ENCODE measurements at regions not wholly inside any gene's neighbourhood (a gene's known extent, or its start where the extent isn't known, plus 50 kb on each side); places are given as distances from the start of the nearest gene placed in this dataset.
"Not testable (repeated sequence)": the region's sequence is repeated elsewhere in the genome, so short reads cannot be mapped to it uniquely, and the experiment has no call there.

DNA sequence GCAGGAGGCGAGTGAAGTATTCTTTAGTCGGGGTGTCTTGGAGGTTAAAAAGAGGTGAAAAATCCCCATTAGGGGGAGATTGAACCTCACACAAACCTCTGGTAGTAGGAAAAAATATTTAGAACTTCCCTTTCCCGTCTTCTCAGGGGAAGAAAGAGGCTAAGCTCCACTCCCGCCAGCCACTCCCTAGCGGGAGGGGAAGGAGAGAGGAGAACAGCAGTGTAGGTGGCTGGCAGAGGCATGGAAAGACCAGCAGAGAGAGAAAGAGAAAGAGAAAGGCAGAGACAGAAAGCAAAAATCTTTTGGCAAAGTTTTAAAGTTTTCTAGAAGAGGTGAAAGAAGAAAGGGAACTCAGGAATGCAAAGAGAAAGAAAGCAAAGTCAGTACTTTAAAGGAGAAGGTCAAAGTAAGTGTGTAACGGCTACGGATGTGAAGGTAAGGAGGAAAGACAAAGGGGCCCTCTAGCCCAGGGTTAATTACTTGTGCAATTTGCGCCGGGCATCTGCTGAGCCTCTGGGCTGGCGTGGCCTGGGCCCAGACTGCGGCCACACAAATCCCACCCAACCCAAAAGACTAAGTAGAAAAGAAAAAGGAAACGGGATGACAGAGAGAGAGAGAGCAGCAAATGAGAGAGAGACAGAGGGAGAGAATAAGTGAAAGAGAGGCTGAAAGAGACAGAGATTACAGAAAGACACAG is 72.3 kb upstream of the ZNF746 start:
- no peak overlapping the region for H3K4me3 Mint-ChIP-seq
- no peaks in the 10 kb centered on the region for H3K27me3 Mint-ChIP-seq
- H3K9me3 Mint-ChIP-seq = peaks cover 6% of the 10 kb centered on the region
- peaks cover 22 to 24% of the 10 kb centered on the region in 2 donors for H3K4me1 Mint-ChIP-seq (ENCODE audit: low read depth in 2 of 2)
- ATAC-seq = no peak
- peaks cover 27% of the 10 kb centered on the region for H3K36me3 Mint-ChIP-seq
- no peak for DNase-seq (ENCODE audit: low spot score)
- no peak overlapping the region for H3K27ac Mint-ChIP-seq

DNA sequence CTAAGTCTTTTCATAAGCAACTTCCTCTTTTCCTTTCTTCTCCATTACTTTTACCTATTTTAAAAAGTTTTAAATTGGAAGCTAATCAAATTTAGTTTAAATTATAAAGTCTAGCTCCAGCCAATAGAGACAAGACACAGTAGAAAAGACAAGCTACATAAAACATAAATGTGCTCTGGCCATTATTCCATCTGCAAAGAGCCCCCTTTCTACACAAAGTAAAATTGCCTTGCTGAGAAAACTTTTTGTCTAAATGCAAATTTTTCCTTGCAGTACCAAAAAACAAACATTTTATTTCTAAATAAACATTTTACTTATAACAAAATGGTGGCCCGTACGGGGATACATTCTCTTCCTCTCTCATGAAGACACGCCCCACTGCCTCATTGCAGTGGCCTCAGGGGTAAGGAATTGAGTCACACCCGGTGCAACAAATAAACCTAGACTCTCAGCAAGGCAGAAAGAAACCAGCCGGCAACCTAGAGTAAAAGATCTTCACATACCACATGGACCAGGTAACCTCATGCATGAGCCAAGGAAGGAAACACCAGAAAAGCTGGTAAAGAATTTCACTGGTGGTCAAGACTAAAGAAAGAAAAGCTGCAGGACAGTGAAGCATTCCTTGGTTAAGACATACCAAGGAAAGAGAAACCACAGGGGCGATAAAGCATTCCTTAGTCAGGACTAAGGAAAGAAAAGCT is 71.6 kb upstream of the ZNF746 start:
- Mint-ChIP-seq H3K4me3 (no peak overlapping the region), H3K9me3 (peaks cover 6% of the 10 kb centered on the region), H3K27ac (no peak overlapping the region)

DNA sequence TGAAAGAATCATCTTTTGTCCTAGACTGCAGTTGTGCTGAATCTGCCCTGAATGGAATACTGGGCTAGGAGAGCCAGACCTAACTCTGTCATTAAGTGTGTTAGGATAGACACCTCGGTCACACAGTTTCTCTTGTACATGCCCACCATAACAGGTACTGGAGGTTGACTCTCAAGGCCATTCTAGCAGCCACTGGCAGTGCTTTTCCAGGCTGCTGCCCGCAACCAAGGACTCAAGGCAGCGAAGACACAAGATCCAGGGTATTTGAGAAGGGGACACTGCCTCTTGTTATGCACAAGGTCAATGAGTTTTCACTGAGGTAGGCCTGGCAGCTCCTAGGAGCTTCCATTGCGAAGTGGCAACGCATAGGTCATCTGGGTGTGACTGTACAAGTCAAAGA is 70.6 kb upstream of the ZNF746 start:
- Mint-ChIP-seq H3K27me3 (no peaks in the 10 kb centered on the region), H3K4me3 (no peak overlapping the region), H3K4me1 (ENCODE audit: low read depth in 2 of 2) (peaks cover 24 to 25% of the 10 kb centered on the region in 2 donors), H3K36me3 (peaks cover 29% of the 10 kb centered on the region), H3K27ac (no peak overlapping the region), H3K9me3 (peaks cover 6% of the 10 kb centered on the region)
- ATAC-seq = no peak
- DNase-seq (ENCODE audit: low spot score) = no peak

More for the DNA sequence above, 71.6 kb upstream of the ZNF746 start:
- DNase-seq (ENCODE audit: low spot score) = no peak
- Mint-ChIP-seq H3K4me1 (ENCODE audit: low read depth in 2 of 2) (peaks cover 24 to 25% of the 10 kb centered on the region in 2 donors), H3K36me3 (peaks cover 29% of the 10 kb centered on the region), H3K27me3 (no peaks in the 10 kb centered on the region)
- no peak for ATAC-seq

DNA sequence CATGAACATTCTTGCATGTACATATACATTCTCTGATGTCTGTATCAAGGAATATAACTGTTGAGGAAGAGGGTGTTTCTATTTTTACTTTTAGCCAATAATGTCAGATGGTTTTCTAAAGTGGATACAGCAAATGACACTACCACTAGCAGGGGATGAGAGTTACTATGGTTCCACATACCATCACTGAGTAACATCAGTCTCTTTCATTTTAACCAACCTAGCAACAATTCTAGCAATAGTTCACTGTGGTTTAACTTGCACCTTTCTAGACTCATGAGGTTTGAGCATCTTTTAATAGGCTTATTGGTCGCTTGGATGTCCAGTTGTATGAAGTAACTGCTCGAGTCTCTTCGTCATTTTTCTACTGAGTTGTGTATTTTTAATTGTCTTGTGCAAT is 68.5 kb upstream of the ZNF746 start:
- Mint-ChIP-seq H3K27ac (no peak overlapping the region), H3K4me1 (ENCODE audit: low read depth in 2 of 2) (peaks cover 16 to 23% of the 10 kb centered on the region in 2 donors), H3K27me3 (no peaks in the 10 kb centered on the region), H3K4me3 (no peak overlapping the region), H3K9me3 (peaks cover 6% of the 10 kb centered on the region), H3K36me3 (peaks cover 21% of the 10 kb centered on the region)
- DNase-seq (ENCODE audit: low spot score) (no peak), ATAC-seq (peak in 1 of 2 donors; percentile 57)

DNA sequence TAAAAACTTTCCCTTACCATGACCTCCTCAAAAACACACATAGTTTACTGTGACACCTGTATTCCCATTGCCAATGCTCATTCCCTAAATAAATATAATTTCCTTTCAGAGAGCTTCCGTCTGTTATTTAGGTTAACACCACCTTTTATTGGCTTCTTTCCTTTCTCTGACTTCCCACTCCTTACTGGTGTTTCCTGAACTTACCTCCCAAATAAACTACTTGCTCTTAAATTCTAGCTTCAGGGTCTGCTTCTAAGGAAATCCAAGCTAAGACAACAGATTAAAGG is 67.4 kb upstream of the ZNF746 start:
- Mint-ChIP-seq H3K4me3 (no peak overlapping the region), H3K4me1 (ENCODE audit: low read depth in 2 of 2) (peaks cover 22 to 29% of the 10 kb centered on the region in 2 donors), H3K9me3 (peaks cover 4% of the 10 kb centered on the region), H3K36me3 (peaks cover 19% of the 10 kb centered on the region), H3K27me3 (no peaks in the 10 kb centered on the region), H3K27ac (no peak overlapping the region)
- ATAC-seq (no peak), DNase-seq (ENCODE audit: low spot score) (no peak)

DNA sequence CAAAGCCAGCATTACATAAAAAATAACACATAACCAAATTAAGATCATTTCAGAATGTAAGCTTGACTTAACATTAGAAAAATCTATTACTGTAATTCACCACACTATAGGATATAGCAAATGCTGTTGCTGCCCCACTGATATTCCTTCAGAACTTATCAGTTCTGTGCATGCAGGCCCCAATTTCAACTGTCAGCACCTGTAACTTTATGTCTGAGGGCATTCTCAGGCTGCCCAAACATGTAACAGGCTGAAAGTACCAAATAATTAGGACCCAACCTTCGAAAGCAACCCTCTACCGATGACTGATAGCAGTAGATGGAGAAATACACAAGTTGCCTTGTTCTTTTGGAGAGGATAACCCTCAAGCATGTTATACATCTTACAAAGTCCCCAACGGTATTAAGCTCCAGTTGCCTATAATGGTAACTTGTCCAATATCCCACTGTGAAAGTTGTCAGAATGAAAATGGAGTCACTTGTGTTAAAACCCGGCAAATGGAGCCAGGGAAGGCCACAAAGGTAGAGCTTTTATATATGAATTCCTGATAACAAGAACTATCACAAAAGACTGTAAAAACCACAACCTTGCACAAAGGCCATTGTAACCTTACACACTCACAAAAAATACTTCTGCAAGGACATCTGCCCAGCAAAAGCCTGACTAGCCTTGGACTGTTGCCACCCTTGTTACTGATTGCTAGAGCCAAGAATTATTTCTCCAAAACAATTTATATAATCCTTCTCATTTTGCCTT is 66.9 kb upstream of the ZNF746 start:
- peaks cover 16% of the 10 kb centered on the region for H3K36me3 Mint-ChIP-seq

DNA sequence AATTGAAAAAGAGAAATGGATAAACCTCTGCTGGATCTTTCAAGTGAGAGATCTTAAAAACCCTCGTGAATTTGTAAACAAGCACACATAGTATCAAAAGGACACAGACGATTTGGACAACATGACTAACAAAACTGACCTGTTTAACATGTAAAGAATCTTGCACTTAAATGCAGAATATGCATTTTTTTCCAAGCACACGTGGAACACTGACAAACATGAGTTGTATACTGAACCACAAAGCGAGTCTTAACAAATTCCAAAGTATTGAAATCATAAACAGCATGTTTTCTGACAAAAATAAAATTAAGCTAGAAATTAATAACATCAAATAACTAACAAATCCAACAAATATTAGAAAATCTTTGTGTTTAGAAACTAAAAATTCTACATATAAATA is 65.0 kb upstream of the ZNF746 start:
- no peaks in the 10 kb centered on the region for H3K9me3 Mint-ChIP-seq
- no peak overlapping the region for H3K4me3 Mint-ChIP-seq
- ATAC-seq (no peak), DNase-seq (ENCODE audit: low spot score) (no peak)
- H3K4me1 Mint-ChIP-seq (ENCODE audit: low read depth in 2 of 2) = peaks cover 24 to 35% of the 10 kb centered on the region in 2 donors
- H3K27me3 Mint-ChIP-seq = no peaks in the 10 kb centered on the region
- peaks cover 12% of the 10 kb centered on the region for H3K36me3 Mint-ChIP-seq
- H3K27ac Mint-ChIP-seq = no peak overlapping the region

More for the DNA sequence above, 66.9 kb upstream of the ZNF746 start:
- DNase-seq (ENCODE audit: low spot score) = no peak
- no peak overlapping the region for H3K27ac Mint-ChIP-seq
- H3K27me3 Mint-ChIP-seq = no peaks in the 10 kb centered on the region
- no peaks in the 10 kb centered on the region for H3K9me3 Mint-ChIP-seq
- peaks cover 24 to 32% of the 10 kb centered on the region in 2 donors for H3K4me1 Mint-ChIP-seq (ENCODE audit: low read depth in 2 of 2)
- no peak overlapping the region for H3K4me3 Mint-ChIP-seq
- no peak for ATAC-seq

DNA sequence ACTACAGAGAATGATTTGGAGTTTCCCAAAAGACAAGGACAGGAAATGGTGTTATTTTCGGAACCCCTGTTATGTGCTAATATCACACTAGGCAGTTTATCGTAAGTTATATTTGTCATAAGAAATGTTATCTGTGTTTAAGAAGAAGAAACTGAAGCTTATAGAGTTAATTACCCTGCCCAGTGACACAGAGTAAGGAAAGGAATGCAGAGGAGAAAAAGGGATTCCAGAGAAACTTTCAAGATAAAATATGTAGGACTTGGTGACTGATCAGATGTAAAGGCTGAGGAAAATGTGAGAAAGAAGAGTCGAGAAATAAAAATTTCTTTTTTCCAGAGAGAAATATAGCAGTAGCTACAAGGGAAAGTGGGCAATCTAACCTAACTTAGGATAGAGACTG is 63.5 kb upstream of the ZNF746 start:
- no peaks in the 10 kb centered on the region for H3K9me3 Mint-ChIP-seq
- DNase-seq (ENCODE audit: low spot score) = no peak
- no peak overlapping the region for H3K4me3 Mint-ChIP-seq
- H3K36me3 Mint-ChIP-seq = peaks cover 12% of the 10 kb centered on the region
- H3K27ac Mint-ChIP-seq = no peak overlapping the region
- H3K4me1 Mint-ChIP-seq (ENCODE audit: low read depth in 2 of 2) = peaks cover 21 to 28% of the 10 kb centered on the region in 2 donors
- H3K27me3 Mint-ChIP-seq = no peaks in the 10 kb centered on the region
- ATAC-seq = no peak

DNA sequence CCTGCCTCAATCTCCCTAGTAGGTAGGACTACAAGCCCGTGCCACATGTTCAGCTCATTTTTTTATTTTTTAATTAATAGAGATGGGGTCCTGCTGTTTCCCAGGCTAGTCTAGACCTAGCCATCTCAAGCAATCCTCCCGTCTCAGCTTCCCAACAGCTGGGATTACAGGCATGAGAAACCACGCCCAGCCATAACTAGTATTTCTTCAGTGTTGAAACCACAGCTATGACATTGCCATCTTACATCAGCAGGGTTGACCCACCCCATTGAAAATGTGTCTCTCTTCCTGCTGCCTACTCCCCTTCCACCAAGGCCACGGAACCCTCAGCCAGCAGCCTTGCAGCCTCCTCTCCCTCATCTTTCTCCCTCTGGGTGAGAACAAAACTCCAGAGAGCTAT is 62.1 kb upstream of the ZNF746 start:
- ATAC-seq (no peak), DNase-seq (ENCODE audit: low spot score) (no peak)
- peaks cover 6% of the 10 kb centered on the region for H3K36me3 Mint-ChIP-seq
- H3K27ac Mint-ChIP-seq = peak overlapping the region in 1 of 2 donors; percentile 42
- peaks cover 10 to 19% of the 10 kb centered on the region in 2 donors for H3K4me1 Mint-ChIP-seq (ENCODE audit: low read depth in 2 of 2)
- H3K27me3 Mint-ChIP-seq = no peaks in the 10 kb centered on the region
- no peak overlapping the region for H3K4me3 Mint-ChIP-seq
- no peaks in the 10 kb centered on the region for H3K9me3 Mint-ChIP-seq

DNA sequence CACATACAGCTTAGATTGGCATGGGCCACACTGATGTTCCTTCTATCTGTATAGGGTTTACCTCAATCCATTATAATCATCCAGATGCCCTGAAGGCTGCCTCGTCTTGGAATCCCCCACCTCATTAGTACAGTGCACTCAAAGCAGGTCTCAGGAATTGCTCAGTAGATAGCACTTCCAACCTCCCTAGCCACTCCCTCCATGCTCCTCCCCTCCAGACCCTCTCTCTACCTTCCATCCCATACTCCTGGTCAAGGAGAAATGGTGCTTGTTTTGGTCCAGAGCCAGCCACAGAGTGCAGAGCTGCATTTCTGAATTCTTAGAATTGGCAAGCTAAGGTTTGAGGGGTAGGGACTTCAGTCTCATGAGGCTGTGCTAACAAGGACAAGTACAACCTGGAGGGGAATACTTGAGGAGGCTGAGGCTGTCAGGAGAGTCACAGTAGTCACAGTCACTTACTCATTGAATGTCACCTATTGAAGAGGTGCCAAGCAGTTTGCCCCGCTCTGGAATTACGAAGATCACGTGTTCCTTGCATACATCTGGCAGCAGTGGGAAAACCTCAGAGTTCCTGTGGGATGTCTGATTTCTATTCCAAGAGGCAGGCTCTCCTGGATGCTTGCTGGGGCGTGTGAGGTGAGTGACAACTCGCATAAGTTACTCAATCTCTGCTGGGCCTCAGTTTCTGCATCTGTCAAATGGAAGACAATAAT is 60.7 kb upstream of the ZNF746 start:
- H3K36me3 Mint-ChIP-seq = peaks cover 6% of the 10 kb centered on the region
- no peak for DNase-seq (ENCODE audit: low spot score)
- peak overlapping the region in 1 of 2 donors; percentile 17 for H3K27ac Mint-ChIP-seq
- H3K9me3 Mint-ChIP-seq = no peaks in the 10 kb centered on the region
- no peak overlapping the region for H3K4me3 Mint-ChIP-seq
- peaks cover 10 to 19% of the 10 kb centered on the region in 2 donors for H3K4me1 Mint-ChIP-seq (ENCODE audit: low read depth in 2 of 2)
- no peaks in the 10 kb centered on the region for H3K27me3 Mint-ChIP-seq
- ATAC-seq = no peak

DNA sequence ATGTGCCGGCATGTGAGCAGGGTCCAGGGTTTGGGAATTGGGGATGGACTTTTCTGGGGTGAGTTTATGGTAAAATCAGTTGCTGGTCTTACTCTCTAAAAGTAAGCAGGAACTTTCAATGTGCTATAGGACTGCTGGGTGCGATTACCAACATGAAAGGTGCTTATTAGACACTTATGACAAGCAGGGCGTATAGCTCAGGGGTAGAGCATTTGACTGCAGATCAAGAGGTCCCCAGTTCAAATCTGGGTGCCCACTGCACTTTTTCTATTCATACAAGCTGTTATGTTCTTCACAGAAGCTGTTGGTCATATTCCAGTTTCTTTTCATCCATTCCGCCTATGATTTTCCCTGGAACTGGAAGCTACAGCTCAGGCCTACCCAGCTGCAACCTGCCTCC is 58.9 kb upstream of the ZNF746 start:
- not testable (repeated sequence) for H3K27me3 Mint-ChIP-seq; H3K9me3 Mint-ChIP-seq; H3K27ac Mint-ChIP-seq; DNase-seq (ENCODE audit: low spot score); ATAC-seq; H3K4me3 Mint-ChIP-seq
- H3K36me3 Mint-ChIP-seq = peaks cover 18% of the 10 kb centered on the region
- peaks cover 10 to 19% of the 10 kb centered on the region in 2 donors for H3K4me1 Mint-ChIP-seq (ENCODE audit: low read depth in 2 of 2)

DNA sequence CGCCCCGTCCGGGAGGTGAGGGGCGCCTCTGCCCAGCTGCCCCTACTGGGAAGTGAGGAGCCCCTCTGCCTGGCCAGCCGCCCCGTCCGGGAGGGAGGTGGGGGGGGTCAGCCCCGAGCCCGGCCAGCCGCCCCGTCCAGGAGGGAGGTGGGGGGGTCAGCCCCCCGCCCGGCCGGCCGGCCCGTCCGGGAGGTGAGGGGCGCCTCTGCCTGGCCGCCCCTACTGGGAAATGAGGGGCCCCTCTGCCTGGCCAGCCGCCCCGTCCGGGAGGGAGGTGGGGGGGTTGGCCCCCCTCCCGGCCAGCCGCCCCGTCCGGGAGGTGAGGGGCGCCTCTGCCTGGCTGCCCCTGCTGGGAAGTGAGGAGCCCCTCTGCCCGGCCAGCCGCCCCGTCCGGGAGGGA is 57.2 kb upstream of the ZNF746 start:
- H3K36me3 Mint-ChIP-seq = peaks cover 20% of the 10 kb centered on the region
- not testable (repeated sequence) for H3K9me3 Mint-ChIP-seq, ATAC-seq

DNA sequence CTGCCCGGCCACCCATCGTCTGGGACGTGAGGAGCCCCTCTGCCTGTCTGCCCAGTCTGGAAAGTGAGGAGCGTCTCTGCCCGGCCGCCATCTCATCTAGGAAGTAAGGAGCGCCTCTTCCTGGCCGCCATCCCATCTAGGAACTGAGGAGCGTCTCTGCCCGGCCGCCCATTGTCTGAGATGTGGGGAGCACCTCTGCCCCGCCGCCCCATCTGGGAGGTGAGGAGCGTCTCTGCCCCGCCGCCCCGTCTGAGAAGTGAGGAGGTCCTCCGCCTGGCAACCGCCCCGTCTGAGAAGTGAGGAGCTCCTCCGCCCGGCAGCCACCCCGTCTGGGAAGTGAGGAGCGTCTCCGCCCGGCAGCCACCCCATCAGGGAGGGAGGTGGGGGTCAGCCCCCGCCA is 56.4 kb upstream of the ZNF746 start:
- H3K27me3 Mint-ChIP-seq; H3K4me3 Mint-ChIP-seq; DNase-seq (ENCODE audit: low spot score); H3K27ac Mint-ChIP-seq; H3K9me3 Mint-ChIP-seq; ATAC-seq; H3K4me1 Mint-ChIP-seq (ENCODE audit: low read depth in 2 of 2): not testable (repeated sequence)
- H3K36me3 Mint-ChIP-seq = peaks cover 20% of the 10 kb centered on the region

More for the DNA sequence above, 57.2 kb upstream of the ZNF746 start:
- not testable (repeated sequence) for DNase-seq (ENCODE audit: low spot score); H3K27ac Mint-ChIP-seq; H3K4me3 Mint-ChIP-seq; H3K27me3 Mint-ChIP-seq; H3K4me1 Mint-ChIP-seq (ENCODE audit: low read depth in 2 of 2)

Data from natural killer cell treated with Interleukin-12 subunit alpha and Interleukin-12 subunit beta and Interleukin-15 and Interleukin-18, amount 100 ng/mL, for 72 hours (primary cell).